ENCODE measurements at regions not wholly inside any gene's neighbourhood (a gene's known extent, or its start where the extent isn't known, plus 50 kb on each side); places are given as distances from the start of the nearest gene placed in this dataset.
"Not testable (repeated sequence)": the region's sequence is repeated elsewhere in the genome, so short reads cannot be mapped to it uniquely, and the experiment has no call there.

- H3K27ac Mint-ChIP-seq; DNase-seq; H3K27me3 Mint-ChIP-seq; H3K4me1 Mint-ChIP-seq; intact Hi-C loops (cut with micrococcal nuclease); H3K9me3 Mint-ChIP-seq; H3K36me3 Mint-ChIP-seq (ENCODE audit: low read depth); H3K4me3 Mint-ChIP-seq: not testable (repeated sequence)
Measured at GRCh38 chr11:71707083-71707482, 124.4 kb upstream of the KRTAP5-11 start.

- H3K36me3 Mint-ChIP-seq (ENCODE audit: low read depth); H3K27ac Mint-ChIP-seq; intact Hi-C loops (cut with micrococcal nuclease); H3K9me3 Mint-ChIP-seq; DNase-seq; H3K4me3 Mint-ChIP-seq; H3K27me3 Mint-ChIP-seq; H3K4me1 Mint-ChIP-seq: not testable (repeated sequence)
Measured at GRCh38 chr11:71709541-71709940, 123.5 kb upstream of the DEFB108B start.

GRCh38 chr11:71710171-71710671 is 122.8 kb upstream of the DEFB108B start:
- H3K9me3 Mint-ChIP-seq; H3K4me3 Mint-ChIP-seq; H3K4me1 Mint-ChIP-seq; intact Hi-C loops (cut with micrococcal nuclease); H3K36me3 Mint-ChIP-seq (ENCODE audit: low read depth); H3K27me3 Mint-ChIP-seq; H3K27ac Mint-ChIP-seq: not testable (repeated sequence)
- peak; percentile 64 for DNase-seq

GRCh38 chr11:71710701-71711385 is 122.2 kb upstream of the DEFB108B start:
- H3K27me3 Mint-ChIP-seq; H3K4me1 Mint-ChIP-seq; intact Hi-C loops (cut with micrococcal nuclease); H3K27ac Mint-ChIP-seq; H3K36me3 Mint-ChIP-seq (ENCODE audit: low read depth); DNase-seq; H3K9me3 Mint-ChIP-seq; H3K4me3 Mint-ChIP-seq: not testable (repeated sequence)

- H3K4me3 Mint-ChIP-seq; H3K27ac Mint-ChIP-seq; intact Hi-C loops (cut with micrococcal nuclease); H3K36me3 Mint-ChIP-seq (ENCODE audit: low read depth); DNase-seq; H3K9me3 Mint-ChIP-seq; H3K27me3 Mint-ChIP-seq; H3K4me1 Mint-ChIP-seq: not testable (repeated sequence)
Measured at GRCh38 chr11:71712350-71712749, 120.7 kb upstream of the DEFB108B start.

GRCh38 chr11:71712846-71713245 is 120.2 kb upstream of the DEFB108B start:
- H3K27ac Mint-ChIP-seq; DNase-seq; H3K36me3 Mint-ChIP-seq (ENCODE audit: low read depth); H3K4me1 Mint-ChIP-seq; H3K9me3 Mint-ChIP-seq; H3K4me3 Mint-ChIP-seq; H3K27me3 Mint-ChIP-seq; intact Hi-C loops (cut with micrococcal nuclease): not testable (repeated sequence)

GRCh38 chr11:71714510-71714909 is 118.5 kb upstream of the DEFB108B start:
- DNase-seq; H3K36me3 Mint-ChIP-seq (ENCODE audit: low read depth); H3K27ac Mint-ChIP-seq; H3K4me3 Mint-ChIP-seq; H3K4me1 Mint-ChIP-seq; H3K9me3 Mint-ChIP-seq; H3K27me3 Mint-ChIP-seq; intact Hi-C loops (cut with micrococcal nuclease): not testable (repeated sequence)

- H3K27me3 Mint-ChIP-seq; DNase-seq; H3K4me1 Mint-ChIP-seq; H3K36me3 Mint-ChIP-seq (ENCODE audit: low read depth); H3K4me3 Mint-ChIP-seq; H3K9me3 Mint-ChIP-seq; intact Hi-C loops (cut with micrococcal nuclease); H3K27ac Mint-ChIP-seq: not testable (repeated sequence)
Measured at GRCh38 chr11:71721840-71722239, 111.2 kb upstream of the DEFB108B start.

- peaks cover 15% of the 10 kb centered on the region for H3K27me3 Mint-ChIP-seq
- intact Hi-C loops (cut with micrococcal nuclease); H3K9me3 Mint-ChIP-seq; DNase-seq; H3K27ac Mint-ChIP-seq; H3K36me3 Mint-ChIP-seq (ENCODE audit: low read depth); H3K4me1 Mint-ChIP-seq; H3K4me3 Mint-ChIP-seq: not testable (repeated sequence)
Measured at GRCh38 chr11:71723991-71724390, 109.0 kb upstream of the DEFB108B start.

- H3K27me3 Mint-ChIP-seq, result peaks cover 16% of the 10 kb centered on the region
- H3K36me3 Mint-ChIP-seq (ENCODE audit: low read depth); intact Hi-C loops (cut with micrococcal nuclease); H3K27ac Mint-ChIP-seq; H3K4me3 Mint-ChIP-seq; H3K4me1 Mint-ChIP-seq; H3K9me3 Mint-ChIP-seq; DNase-seq: not testable (repeated sequence)
Measured at GRCh38 chr11:71730748-71731147, 102.3 kb upstream of the DEFB108B start.

GRCh38 chr11:71734368-71734767 is 98.6 kb upstream of the DEFB108B start:
- H3K27ac Mint-ChIP-seq; H3K9me3 Mint-ChIP-seq; H3K27me3 Mint-ChIP-seq; H3K36me3 Mint-ChIP-seq (ENCODE audit: low read depth); H3K4me3 Mint-ChIP-seq; intact Hi-C loops (cut with micrococcal nuclease); H3K4me1 Mint-ChIP-seq: not testable (repeated sequence)
- peak; percentile 67 for DNase-seq

- H3K4me3 Mint-ChIP-seq; H3K36me3 Mint-ChIP-seq (ENCODE audit: low read depth); H3K27ac Mint-ChIP-seq; H3K4me1 Mint-ChIP-seq; H3K9me3 Mint-ChIP-seq; DNase-seq; intact Hi-C loops (cut with micrococcal nuclease); H3K27me3 Mint-ChIP-seq: not testable (repeated sequence)
Measured at GRCh38 chr11:71738317-71738716, 94.7 kb upstream of the DEFB108B start.

- H3K36me3 Mint-ChIP-seq (ENCODE audit: low read depth); DNase-seq; H3K27ac Mint-ChIP-seq; H3K4me3 Mint-ChIP-seq; intact Hi-C loops (cut with micrococcal nuclease); H3K4me1 Mint-ChIP-seq; H3K9me3 Mint-ChIP-seq: not testable (repeated sequence)
- H3K27me3 Mint-ChIP-seq, result peaks cover 20% of the 10 kb centered on the region
Measured at GRCh38 chr11:71743385-71743784, 89.6 kb upstream of the DEFB108B start.

- intact Hi-C loops (cut with micrococcal nuclease); H3K36me3 Mint-ChIP-seq (ENCODE audit: low read depth); H3K4me1 Mint-ChIP-seq; H3K9me3 Mint-ChIP-seq; H3K27ac Mint-ChIP-seq; H3K4me3 Mint-ChIP-seq; DNase-seq: not testable (repeated sequence)
- H3K27me3 Mint-ChIP-seq, result peaks cover 35% of the 10 kb centered on the region
Measured at GRCh38 chr11:71745656-71746055, 87.3 kb upstream of the DEFB108B start.

GRCh38 chr11:71746263-71746662 is 86.7 kb upstream of the DEFB108B start:
- not testable (repeated sequence) for H3K9me3 Mint-ChIP-seq

More at GRCh38 chr11:71746263-71746662, 86.7 kb upstream of the DEFB108B start:
- H3K27ac Mint-ChIP-seq; H3K4me1 Mint-ChIP-seq; intact Hi-C loops (cut with micrococcal nuclease); H3K36me3 Mint-ChIP-seq (ENCODE audit: low read depth); DNase-seq; H3K4me3 Mint-ChIP-seq: not testable (repeated sequence)
- H3K27me3 Mint-ChIP-seq, result peaks cover 36% of the 10 kb centered on the region

All from activated CD4-positive, alpha-beta T cell treated with anti-CD3 and anti-CD28 coated beads, Interleukin-2, amount 10 ng/mL, durations not matched to agents 24 days and 14 days (primary cell).